ENCODE measurements at regions not wholly inside any gene's neighbourhood (a gene's known extent, or its start where the extent isn't known, plus 50 kb on each side); places are given as distances from the start of the nearest gene placed in this dataset.

- TF ChIP-seq POLR2A (IDR thresholded peaks at IDR 0.05) (no peak), CTCF (IDR thresholded peaks at IDR 0.05) (no peak)
- H3K4me3 ChIP-seq (ENCODE audit: low read depth, poor library complexity, severe bottlenecking): no peak overlapping the region
- intact Hi-C loops (cut with DNase I; ENCODE audit: low total_unique reads): no loop called here
- DNase-seq (ENCODE audit: low spot score in 2 of 2): no peak
- 82 to 87% methylated on average over 8 of the region's 8 CpGs for WGBS, 2 donors
Observed at GRCh38 chr7:79681454-79681853, 228.0 kb upstream of the MAGI2 start.

DNA sequence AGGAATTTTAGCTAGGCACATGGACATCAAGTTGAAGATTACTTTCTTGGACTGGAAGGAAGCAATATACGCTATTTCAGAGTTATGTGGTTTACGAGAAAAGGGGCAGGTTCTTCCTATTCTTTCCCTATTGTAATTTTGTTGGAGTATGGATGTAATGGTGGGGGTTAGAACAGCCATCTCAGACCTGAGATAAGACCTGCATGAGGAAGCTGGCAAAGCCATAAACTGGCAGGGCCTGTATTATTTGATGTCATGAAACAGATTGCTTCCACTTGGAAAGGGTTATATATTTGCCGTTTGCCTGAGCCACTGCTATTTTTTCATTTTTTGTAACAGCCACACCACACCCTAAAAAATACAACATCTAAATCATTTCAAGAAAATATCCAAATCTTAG, 220.5 kb upstream of the MAGI2 start:
- intact Hi-C loops (cut with DNase I; ENCODE audit: low total_unique reads): no loop called here
- 74 to 78% methylated on average over 3 of the region's 3 CpGs for WGBS, 2 donors
- no peak for DNase-seq (ENCODE audit: low spot score in 2 of 2)
- no peak overlapping the region for H3K4me3 ChIP-seq (ENCODE audit: low read depth, poor library complexity, severe bottlenecking)
- no peak for TF ChIP-seq CTCF (IDR thresholded peaks at IDR 0.05)
- TF ChIP-seq POLR2A (IDR thresholded peaks at IDR 0.05): no peak

- H3K4me3 ChIP-seq (ENCODE audit: low read depth, poor library complexity, severe bottlenecking): no peak overlapping the region
- 7 to 17% methylated on average over 1 of the region's 1 CpG for WGBS, 2 donors
- no peak for DNase-seq (ENCODE audit: low spot score in 2 of 2)
- intact Hi-C loops (cut with DNase I; ENCODE audit: low total_unique reads): no loop called here
- TF ChIP-seq CTCF (IDR thresholded peaks at IDR 0.05) (no peak), POLR2A (IDR thresholded peaks at IDR 0.05) (no peak)
Observed at GRCh38 chr7:79673421-79673820, 220.0 kb upstream of the MAGI2 start.

DNA sequence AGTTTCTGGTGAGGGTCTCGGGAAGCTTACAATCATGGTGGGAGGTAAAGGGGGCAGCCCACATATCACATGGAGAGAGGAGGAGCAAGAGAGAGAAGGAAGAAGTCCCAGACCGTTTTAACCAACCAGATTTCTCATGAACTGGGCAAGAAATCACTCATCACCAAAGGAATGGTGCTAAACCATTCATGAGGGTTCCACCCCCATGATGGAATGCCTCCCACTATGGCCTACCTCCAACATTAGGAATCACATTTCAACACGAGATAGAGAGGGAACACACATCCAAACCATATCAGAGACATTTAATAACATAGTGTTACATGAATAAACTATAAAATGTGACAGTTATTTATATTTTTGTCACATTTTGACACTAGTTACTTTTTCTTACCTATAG, 214.8 kb upstream of the MAGI2 start:
- DNase-seq (ENCODE audit: low spot score in 2 of 2): no peak
- TF ChIP-seq POLR2A (IDR thresholded peaks at IDR 0.05) (no peak), CTCF (IDR thresholded peaks at IDR 0.05) (no peak)
- 38 to 49% methylated on average over 3 of the region's 3 CpGs for WGBS, 2 donors
- no peak overlapping the region for H3K4me3 ChIP-seq (ENCODE audit: low read depth, poor library complexity, severe bottlenecking)
- intact Hi-C loops (cut with DNase I; ENCODE audit: low total_unique reads): no loop called here

GRCh38 chr7:79666472-79666871, 213.0 kb upstream of the MAGI2 start:
- intact Hi-C loops (cut with DNase I; ENCODE audit: low total_unique reads): no loop called here
- no peak for DNase-seq (ENCODE audit: low spot score in 2 of 2)
- H3K4me3 ChIP-seq (ENCODE audit: low read depth, poor library complexity, severe bottlenecking): no peak overlapping the region
- TF ChIP-seq CTCF (IDR thresholded peaks at IDR 0.05): no peak
- no peak for TF ChIP-seq POLR2A (IDR thresholded peaks at IDR 0.05)
- WGBS, 2 donors: 75 to 77% methylated on average over 3 of the region's 3 CpGs

- no peak for DNase-seq (ENCODE audit: low spot score in 2 of 2)
- intact Hi-C loops (cut with DNase I; ENCODE audit: low total_unique reads): no loop called here
- 67 to 100% methylated on average over 2 of the region's 2 CpGs for WGBS, 2 donors
- TF ChIP-seq CTCF (IDR thresholded peaks at IDR 0.05) (no peak), POLR2A (IDR thresholded peaks at IDR 0.05) (no peak)
- H3K4me3 ChIP-seq (ENCODE audit: low read depth, poor library complexity, severe bottlenecking): no peak overlapping the region
Observed at GRCh38 chr7:79664884-79665676, 211.6 kb upstream of the MAGI2 start.
